Body of pancreas (tissue), 4 donors: ENCODE measurements at regions not wholly inside any gene's neighbourhood (a gene's known extent, or its start where the extent isn't known, plus 50 kb on each side); places are given as distances from the start of the nearest gene placed in this dataset.

Experiments
- POLR2A ChIP-seq, 3 donors: fragments of 450-650 bp; IDR thresholded peaks; one replicate each; pipeline ENCODE4 v1.6.1; 2016; ENCODE audit warnings: antibody characterized with exemption in 3 of 3, mild to moderate bottlenecking in 2 of 3
- TF ChIP-seq, protein P1 (sequence below), 7 experiments: fragments of 450-650 bp in 4 of 7; fragments of 200-600 bp in 3 of 7; sonication (generic) in 3 of 7; IDR thresholded peaks; one replicate each; pipeline ENCODE4 v1.5.1; 2016 to 2019; ENCODE audit warnings: antibody characterized with exemption in 7 of 7

DNA sequence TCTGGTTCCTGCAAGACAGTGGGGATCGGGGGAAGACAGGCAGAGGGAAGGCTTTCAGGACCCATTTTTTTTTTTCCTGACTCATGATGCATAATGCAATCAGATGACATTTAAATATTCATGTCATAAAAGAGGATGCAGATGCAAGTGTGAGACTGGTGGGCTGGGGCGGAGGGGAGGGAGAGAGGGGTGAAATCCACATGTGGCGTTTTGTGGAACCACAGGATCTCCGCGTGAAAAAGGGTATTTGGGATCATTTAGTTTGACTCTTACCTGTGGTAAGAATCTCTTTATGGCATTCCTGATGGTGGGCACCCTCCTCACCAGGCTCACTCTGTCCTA is 249.3 kb upstream of the CSF3R start:
- no peak for TF ChIP-seq POLR2A (IDR thresholded peaks at IDR 0.05)
- TF ChIP-seq, protein P1, sequence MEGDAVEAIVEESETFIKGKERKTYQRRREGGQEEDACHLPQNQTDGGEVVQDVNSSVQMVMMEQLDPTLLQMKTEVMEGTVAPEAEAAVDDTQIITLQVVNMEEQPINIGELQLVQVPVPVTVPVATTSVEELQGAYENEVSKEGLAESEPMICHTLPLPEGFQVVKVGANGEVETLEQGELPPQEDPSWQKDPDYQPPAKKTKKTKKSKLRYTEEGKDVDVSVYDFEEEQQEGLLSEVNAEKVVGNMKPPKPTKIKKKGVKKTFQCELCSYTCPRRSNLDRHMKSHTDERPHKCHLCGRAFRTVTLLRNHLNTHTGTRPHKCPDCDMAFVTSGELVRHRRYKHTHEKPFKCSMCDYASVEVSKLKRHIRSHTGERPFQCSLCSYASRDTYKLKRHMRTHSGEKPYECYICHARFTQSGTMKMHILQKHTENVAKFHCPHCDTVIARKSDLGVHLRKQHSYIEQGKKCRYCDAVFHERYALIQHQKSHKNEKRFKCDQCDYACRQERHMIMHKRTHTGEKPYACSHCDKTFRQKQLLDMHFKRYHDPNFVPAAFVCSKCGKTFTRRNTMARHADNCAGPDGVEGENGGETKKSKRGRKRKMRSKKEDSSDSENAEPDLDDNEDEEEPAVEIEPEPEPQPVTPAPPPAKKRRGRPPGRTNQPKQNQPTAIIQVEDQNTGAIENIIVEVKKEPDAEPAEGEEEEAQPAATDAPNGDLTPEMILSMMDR (IDR thresholded peaks at IDR 0.05), result no peak
